Suprapubic skin (tissue), 4 donors: ENCODE measurements at regions not wholly inside any gene's neighbourhood (a gene's known extent, or its start where the extent isn't known, plus 50 kb on each side); places are given as distances from the start of the nearest gene placed in this dataset.

Source experiments
- DNase-seq, 2 donors: peaks; one replicate each; pipeline ENCODE4 v3.0.0-alpha.2; 2019; ENCODE audit warnings: low spot score in 2 of 2
- H3K27ac ChIP-seq: fragments of 200-600 bp; sonication (generic); one replicate; pipeline ENCODE4 v1.5.1; 2019
- H3K27me3 ChIP-seq: fragments of 200-600 bp; sonication (generic); one replicate; pipeline ENCODE4 v1.5.1; 2019
- H3K36me3 ChIP-seq: fragments of 200-600 bp; sonication (generic); one replicate; pipeline ENCODE4 v1.5.1; 2019
- H3K4me1 ChIP-seq: fragments of 200-600 bp; sonication (generic); one replicate; pipeline ENCODE4 v1.5.1; 2019
- H3K4me3 ChIP-seq: fragments of 200-600 bp; sonication (generic); one replicate; pipeline ENCODE4 v1.5.1; 2019; ENCODE audit warnings: mild to moderate bottlenecking
- H3K9me3 ChIP-seq: fragments of 200-600 bp; sonication (generic); one replicate; pipeline ENCODE4 v1.5.1; 2019
- EP300 ChIP-seq: sonication (generic); formaldehyde crosslinking; IDR thresholded peaks from one replicate; pipeline ENCODE4 v1.6.1; 2017; ENCODE audit warnings: antibody characterized with exemption
- POLR2A ChIP-seq, 2 donors: fragments of 450-650 bp; IDR thresholded peaks; one replicate each; pipeline ENCODE4 v1.6.1; 2017; ENCODE audit warnings: antibody characterized with exemption in 2 of 2, mild to moderate bottlenecking in 2 of 2, moderate library complexity in 2 of 2
- POLR2AphosphoS5 ChIP-seq, 3 donors: sonication (generic); formaldehyde crosslinking; IDR thresholded peaks; one replicate each; pipeline ENCODE4 v1.6.1; 2017; ENCODE audit warnings: antibody characterized with exemption in 3 of 3
- WGBS: methylation state at CpG from one replicate; pipeline ENCODE4 v1.1.5; 2018; 5-methylcytosine and 5-hydroxymethylcytosine counted together
- TF ChIP-seq, protein P1 (sequence below), 2 donors: fragments of 200-600 bp in 1 of 2; fragments of 450-650 bp in 1 of 2; sonication (generic) in 1 of 2; IDR thresholded peaks; one replicate each; pipeline ENCODE4 v1.5.1; 2016 to 2019; ENCODE audit warnings: antibody characterized with exemption in 2 of 2, mild to moderate bottlenecking in 1 of 2, moderate library complexity in 1 of 2

DNA sequence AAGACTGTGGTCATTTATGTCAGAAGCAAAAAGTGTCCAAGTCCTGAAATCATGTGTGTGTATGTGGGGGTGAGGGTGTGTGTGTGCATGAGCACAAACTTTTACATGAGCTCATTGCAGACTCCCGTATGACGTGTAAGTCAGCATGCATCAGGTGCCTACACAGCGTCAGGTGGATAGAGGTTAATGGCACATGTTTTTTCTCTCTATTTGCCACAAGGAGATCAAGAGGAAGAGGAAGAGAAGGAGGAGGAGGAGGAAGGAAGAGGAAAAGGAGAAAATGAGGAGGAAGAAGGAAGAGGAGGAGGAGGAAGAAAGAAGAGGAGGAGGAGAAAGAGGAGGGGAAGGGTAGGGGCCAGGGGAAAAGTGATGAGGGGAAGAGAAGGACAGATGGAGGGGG, 178.0 kb upstream of the DYNLRB2 start:
- H3K36me3 ChIP-seq, result no peaks in the 10 kb centered on the region
- H3K27ac ChIP-seq, result no peak overlapping the region
- no peak overlapping the region for H3K4me3 ChIP-seq
- no peaks in the 10 kb centered on the region for H3K4me1 ChIP-seq
- TF ChIP-seq POLR2AphosphoS5 (IDR thresholded peaks at IDR 0.05) (no peak), EP300 (no peak), POLR2A (IDR thresholded peaks at IDR 0.05) (no peak)
- TF ChIP-seq, protein P1, sequence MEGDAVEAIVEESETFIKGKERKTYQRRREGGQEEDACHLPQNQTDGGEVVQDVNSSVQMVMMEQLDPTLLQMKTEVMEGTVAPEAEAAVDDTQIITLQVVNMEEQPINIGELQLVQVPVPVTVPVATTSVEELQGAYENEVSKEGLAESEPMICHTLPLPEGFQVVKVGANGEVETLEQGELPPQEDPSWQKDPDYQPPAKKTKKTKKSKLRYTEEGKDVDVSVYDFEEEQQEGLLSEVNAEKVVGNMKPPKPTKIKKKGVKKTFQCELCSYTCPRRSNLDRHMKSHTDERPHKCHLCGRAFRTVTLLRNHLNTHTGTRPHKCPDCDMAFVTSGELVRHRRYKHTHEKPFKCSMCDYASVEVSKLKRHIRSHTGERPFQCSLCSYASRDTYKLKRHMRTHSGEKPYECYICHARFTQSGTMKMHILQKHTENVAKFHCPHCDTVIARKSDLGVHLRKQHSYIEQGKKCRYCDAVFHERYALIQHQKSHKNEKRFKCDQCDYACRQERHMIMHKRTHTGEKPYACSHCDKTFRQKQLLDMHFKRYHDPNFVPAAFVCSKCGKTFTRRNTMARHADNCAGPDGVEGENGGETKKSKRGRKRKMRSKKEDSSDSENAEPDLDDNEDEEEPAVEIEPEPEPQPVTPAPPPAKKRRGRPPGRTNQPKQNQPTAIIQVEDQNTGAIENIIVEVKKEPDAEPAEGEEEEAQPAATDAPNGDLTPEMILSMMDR (IDR thresholded peaks at IDR 0.05), result no peak
- H3K27me3 ChIP-seq, result no peaks in the 10 kb centered on the region
- WGBS, result 87% methylated on average over 3 of the region's 3 CpGs
- no peak for DNase-seq
- H3K9me3 ChIP-seq, result no peaks in the 10 kb centered on the region

DNA sequence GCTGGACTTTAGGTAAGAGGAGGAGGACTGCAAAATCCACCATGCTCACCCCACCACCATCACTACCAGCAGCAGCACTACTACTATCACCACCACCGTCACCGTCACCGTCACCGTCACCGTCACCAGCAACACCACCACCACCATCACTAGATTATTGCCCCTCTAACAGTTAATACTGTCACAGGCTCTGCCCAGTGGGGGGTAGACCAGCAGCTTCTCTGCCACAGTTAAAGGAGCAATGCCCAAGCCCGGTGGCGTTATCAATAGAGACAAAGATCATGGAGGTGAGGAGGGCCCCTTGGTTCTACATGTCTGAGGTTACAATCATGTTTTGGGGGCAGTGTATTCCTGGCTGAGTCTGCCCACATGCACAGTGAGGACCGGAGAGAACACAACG, 184.4 kb upstream of the DYNLRB2 start:
- Histone ChIP-seq H3K36me3 (no peaks in the 10 kb centered on the region), H3K27ac (no peak overlapping the region), H3K27me3 (no peaks in the 10 kb centered on the region), H3K4me1 (no peaks in the 10 kb centered on the region), H3K9me3 (no peaks in the 10 kb centered on the region), H3K4me3 (no peak overlapping the region)
- TF ChIP-seq POLR2AphosphoS5 (IDR thresholded peaks at IDR 0.05) (no peak), POLR2A (IDR thresholded peaks at IDR 0.05) (no peak), EP300 (no peak)
- TF ChIP-seq, protein P1 (IDR thresholded peaks at IDR 0.05), result no peak
- no peak for DNase-seq
- WGBS, result 92% methylated on average over 7 of the region's 9 CpGs

- 70% methylated on average over 1 of the region's 1 CpG for WGBS
- H3K27me3 ChIP-seq, result no peaks in the 10 kb centered on the region
- no peaks in the 10 kb centered on the region for H3K9me3 ChIP-seq
Observed at GRCh38 chr16:80355335-80355734, 185.5 kb upstream of the DYNLRB2 start.

DNA sequence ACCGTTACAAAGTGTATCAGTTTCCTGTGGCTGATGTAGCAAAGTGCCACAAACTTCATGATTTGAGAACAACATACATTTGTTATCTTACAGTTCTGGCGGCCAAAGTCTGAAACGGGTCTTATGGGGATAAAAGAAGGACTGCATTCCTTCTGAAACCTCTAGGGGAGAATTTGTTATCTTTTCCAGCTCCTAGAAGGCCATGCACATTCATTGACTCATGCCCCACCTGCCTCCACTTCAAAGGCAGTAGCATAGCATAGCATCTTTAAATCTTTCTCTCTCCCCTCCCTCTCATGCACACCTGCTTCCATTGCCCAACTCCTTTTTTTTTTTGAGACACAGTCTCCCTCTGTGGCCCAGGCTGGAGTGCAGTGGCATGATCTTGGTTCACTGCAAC, 190.7 kb upstream of the DYNLRB2 start:
- TF ChIP-seq POLR2A (IDR thresholded peaks at IDR 0.05), result no peak
- DNase-seq, result no peak
- 90% methylated on average over 3 of the region's 3 CpGs for WGBS
- Histone ChIP-seq H3K4me3 (no peak overlapping the region), H3K4me1 (peaks cover 11% of the 10 kb centered on the region), H3K36me3 (no peaks in the 10 kb centered on the region), H3K27me3 (no peaks in the 10 kb centered on the region), H3K27ac (no peak overlapping the region), H3K9me3 (no peaks in the 10 kb centered on the region)

More at GRCh38 chr16:80355335-80355734, 185.5 kb upstream of the DYNLRB2 start:
- Histone ChIP-seq H3K36me3 (no peaks in the 10 kb centered on the region), H3K4me3 (no peak overlapping the region), H3K27ac (no peak overlapping the region), H3K4me1 (no peaks in the 10 kb centered on the region)
- TF ChIP-seq EP300 (no peak), POLR2AphosphoS5 (IDR thresholded peaks at IDR 0.05) (no peak), POLR2A (IDR thresholded peaks at IDR 0.05) (no peak)
- TF ChIP-seq, protein P1 (IDR thresholded peaks at IDR 0.05), result no peak
- no peak for DNase-seq

- no peak for TF ChIP-seq EP300
- no peak for TF ChIP-seq POLR2A (IDR thresholded peaks at IDR 0.05)
- TF ChIP-seq POLR2AphosphoS5 (IDR thresholded peaks at IDR 0.05), result no peak
- TF ChIP-seq, protein P1 (IDR thresholded peaks at IDR 0.05), result no peak
- Histone ChIP-seq H3K4me3 (no peak overlapping the region), H3K4me1 (peaks cover 11% of the 10 kb centered on the region), H3K27me3 (no peaks in the 10 kb centered on the region), H3K27ac (no peak overlapping the region), H3K36me3 (no peaks in the 10 kb centered on the region), H3K9me3 (no peaks in the 10 kb centered on the region)
- no peak for DNase-seq
- 23% methylated on average over 3 of the region's 3 CpGs for WGBS
Observed at GRCh38 chr16:80347900-80348299, 192.9 kb upstream of the DYNLRB2 start.

- H3K27me3 ChIP-seq, result no peaks in the 10 kb centered on the region
- DNase-seq, result no peak
- TF ChIP-seq, protein P1 (IDR thresholded peaks at IDR 0.05), result no peak
- TF ChIP-seq POLR2A (IDR thresholded peaks at IDR 0.05), result no peak
- no peak for TF ChIP-seq EP300
- no peak for TF ChIP-seq POLR2AphosphoS5 (IDR thresholded peaks at IDR 0.05)
- no peaks in the 10 kb centered on the region for H3K36me3 ChIP-seq
- no peaks in the 10 kb centered on the region for H3K9me3 ChIP-seq
- peaks cover 11% of the 10 kb centered on the region for H3K4me1 ChIP-seq
- H3K27ac ChIP-seq, result no peak overlapping the region
- WGBS, result 97% methylated on average over 3 of the region's 3 CpGs
- H3K4me3 ChIP-seq, result no peak overlapping the region
Observed at GRCh38 chr16:80347002-80347401, 193.8 kb upstream of the DYNLRB2 start.
